ENCODE measurements at regions not wholly inside any gene's neighbourhood (a gene's known extent, or its start where the extent isn't known, plus 50 kb on each side); places are given as distances from the start of the nearest gene placed in this dataset.

GRCh38 chr2:190810981-190811587 is 69.5 kb upstream of the GLS start:
- no peak for DNase-seq

GRCh38 chr2:190811811-190812210 is 68.8 kb upstream of the GLS start:
- no peak for DNase-seq

- peak; percentile 72 for DNase-seq
These were observed 67.9 kb upstream of the GLS start for GRCh38 chr2:190812506-190813294.

- DNase-seq = no peak
These were observed 65.4 kb upstream of the GLS start for GRCh38 chr2:190815226-190815625.

GRCh38 chr2:190817082-190817481 is 63.5 kb upstream of the GLS start:
- no peak for DNase-seq

- peak; percentile 65 for DNase-seq
These were observed 60.8 kb upstream of the GLS start for GRCh38 chr2:190819840-190820301.

GRCh38 chr2:190820416-190820815 is 60.2 kb upstream of the GLS start:
- no peak for DNase-seq

GRCh38 chr2:190822043-190822442 is 58.6 kb upstream of the GLS start:
- DNase-seq = no peak

GRCh38 chr2:190827720-190828119 is 52.9 kb upstream of the GLS start:
- DNase-seq = no peak

GRCh38 chr2:190829642-190830041 is 51.0 kb upstream of the GLS start:
- no peak for DNase-seq

Measured in EL (cell line).